ENCODE measurements at regions not wholly inside any gene's neighbourhood (a gene's known extent, or its start where the extent isn't known, plus 50 kb on each side); places are given as distances from the start of the nearest gene placed in this dataset.
"Not testable (repeated sequence)": the region's sequence is repeated elsewhere in the genome, so short reads cannot be mapped to it uniquely, and the experiment has no call there.

DNA sequence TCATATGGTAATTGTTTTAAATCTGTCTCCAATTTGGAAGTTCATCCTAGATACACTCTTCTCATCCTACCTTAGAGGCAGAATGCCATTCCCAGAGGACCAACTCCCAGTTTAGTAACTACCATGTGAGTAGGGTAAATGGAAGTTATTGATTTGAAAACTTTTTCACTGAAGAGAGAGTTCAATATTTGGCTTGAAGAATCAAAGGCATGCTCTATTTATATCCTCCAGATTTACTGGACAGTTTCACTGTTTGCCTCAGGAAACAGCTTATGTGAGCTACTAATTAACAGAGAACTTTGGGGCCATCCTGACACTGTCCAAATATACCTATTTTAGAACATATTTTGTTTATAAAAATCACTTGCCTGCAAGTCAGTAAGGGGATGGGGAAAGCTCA is 607.2 kb upstream of the GYPC start:
- H3K4me2 ChIP-seq (ENCODE audit: low read depth, low read length): no peak overlapping the region
- H3F3A ChIP-seq (ENCODE audit: insufficient read depth, low read length): no peaks in the 10 kb centered on the region
- H3K27ac ChIP-seq (ENCODE audit: low read length): no peak overlapping the region
- no peak for DNase-seq
- no peak overlapping the region for H3K9ac ChIP-seq (ENCODE audit: low read length)
- H3K9me3 ChIP-seq (replicated peaks; ENCODE audit: insufficient read depth, low read length): no peaks in the 10 kb centered on the region
- H3K4me1 ChIP-seq (ENCODE audit: low read length): no peaks in the 10 kb centered on the region
- no peaks in the 10 kb centered on the region for H3K36me3 ChIP-seq (replicated peaks; ENCODE audit: insufficient read depth, low read length)
- H4K20me1 ChIP-seq (ENCODE audit: insufficient read depth, low read length): no peaks in the 10 kb centered on the region
- H3K79me2 ChIP-seq (ENCODE audit: low read length): no peaks in the 10 kb centered on the region
- no peaks in the 10 kb centered on the region for H3K27me3 ChIP-seq (replicated peaks; ENCODE audit: insufficient read depth, low read length)
- TF ChIP-seq EZH2phosphoT487 (IDR thresholded peaks at IDR 0.05; ENCODE audit: low read length) (no peak), EZH2 (optimal IDR thresholded peaks at IDR 0.05; ENCODE audit: low read depth, low read length) (no peak)
- TF ChIP-seq, protein P1, sequence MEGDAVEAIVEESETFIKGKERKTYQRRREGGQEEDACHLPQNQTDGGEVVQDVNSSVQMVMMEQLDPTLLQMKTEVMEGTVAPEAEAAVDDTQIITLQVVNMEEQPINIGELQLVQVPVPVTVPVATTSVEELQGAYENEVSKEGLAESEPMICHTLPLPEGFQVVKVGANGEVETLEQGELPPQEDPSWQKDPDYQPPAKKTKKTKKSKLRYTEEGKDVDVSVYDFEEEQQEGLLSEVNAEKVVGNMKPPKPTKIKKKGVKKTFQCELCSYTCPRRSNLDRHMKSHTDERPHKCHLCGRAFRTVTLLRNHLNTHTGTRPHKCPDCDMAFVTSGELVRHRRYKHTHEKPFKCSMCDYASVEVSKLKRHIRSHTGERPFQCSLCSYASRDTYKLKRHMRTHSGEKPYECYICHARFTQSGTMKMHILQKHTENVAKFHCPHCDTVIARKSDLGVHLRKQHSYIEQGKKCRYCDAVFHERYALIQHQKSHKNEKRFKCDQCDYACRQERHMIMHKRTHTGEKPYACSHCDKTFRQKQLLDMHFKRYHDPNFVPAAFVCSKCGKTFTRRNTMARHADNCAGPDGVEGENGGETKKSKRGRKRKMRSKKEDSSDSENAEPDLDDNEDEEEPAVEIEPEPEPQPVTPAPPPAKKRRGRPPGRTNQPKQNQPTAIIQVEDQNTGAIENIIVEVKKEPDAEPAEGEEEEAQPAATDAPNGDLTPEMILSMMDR (IDR thresholded peaks at IDR 0.05; ENCODE audit: low read length): no peak
- no peak overlapping the region for H2AFZ ChIP-seq (ENCODE audit: low read length)
- no peaks in the 10 kb centered on the region for H3K9me2 ChIP-seq (replicated peaks; ENCODE audit: insufficient read depth, low read length)
- no peak overlapping the region for H3K4me3 ChIP-seq (ENCODE audit: low read length)

- Histone ChIP-seq H3K9ac (ENCODE audit: low read length) (no peak overlapping the region), H2AFZ (ENCODE audit: low read length) (no peak overlapping the region), H3K9me2 (replicated peaks; ENCODE audit: insufficient read depth, low read length) (no peaks in the 10 kb centered on the region), H3K4me3 (ENCODE audit: low read length) (no peak overlapping the region), H3K36me3 (replicated peaks; ENCODE audit: insufficient read depth, low read length) (no peaks in the 10 kb centered on the region), H3K27me3 (replicated peaks; ENCODE audit: insufficient read depth, low read length) (no peaks in the 10 kb centered on the region), H3K79me2 (ENCODE audit: low read length) (no peaks in the 10 kb centered on the region), H3K27ac (ENCODE audit: low read length) (no peak overlapping the region), H4K20me1 (ENCODE audit: insufficient read depth, low read length) (no peaks in the 10 kb centered on the region), H3K4me1 (ENCODE audit: low read length) (no peaks in the 10 kb centered on the region), H3K9me3 (replicated peaks; ENCODE audit: insufficient read depth, low read length) (no peaks in the 10 kb centered on the region), H3F3A (ENCODE audit: insufficient read depth, low read length) (no peaks in the 10 kb centered on the region), H3K4me2 (ENCODE audit: low read depth, low read length) (no peak overlapping the region)
- no peak for TF ChIP-seq EZH2 (optimal IDR thresholded peaks at IDR 0.05; ENCODE audit: low read depth, low read length)
- TF ChIP-seq EZH2phosphoT487 (IDR thresholded peaks at IDR 0.05; ENCODE audit: low read length): no peak
- TF ChIP-seq, protein P1 (IDR thresholded peaks at IDR 0.05; ENCODE audit: low read length): no peak
- DNase-seq: no peak
Observed at GRCh38 chr2:126049461-126049860, 606.5 kb upstream of the GYPC start.

GRCh38 chr2:126050991-126051736 is 604.8 kb upstream of the GYPC start:
- H3K27ac ChIP-seq (ENCODE audit: low read length): no peak overlapping the region
- no peak overlapping the region for H3K4me3 ChIP-seq (ENCODE audit: low read length)
- H3K9me3 ChIP-seq (replicated peaks; ENCODE audit: insufficient read depth, low read length): no peaks in the 10 kb centered on the region
- no peak overlapping the region for H2AFZ ChIP-seq (ENCODE audit: low read length)
- H3K9me2 ChIP-seq (replicated peaks; ENCODE audit: insufficient read depth, low read length): no peaks in the 10 kb centered on the region
- no peaks in the 10 kb centered on the region for H4K20me1 ChIP-seq (ENCODE audit: insufficient read depth, low read length)
- no peak for DNase-seq
- no peaks in the 10 kb centered on the region for H3K36me3 ChIP-seq (replicated peaks; ENCODE audit: insufficient read depth, low read length)
- H3F3A ChIP-seq (ENCODE audit: insufficient read depth, low read length): no peaks in the 10 kb centered on the region
- no peak for TF ChIP-seq EZH2phosphoT487 (IDR thresholded peaks at IDR 0.05; ENCODE audit: low read length)
- TF ChIP-seq EZH2 (optimal IDR thresholded peaks at IDR 0.05; ENCODE audit: low read depth, low read length): no peak
- TF ChIP-seq, protein P1 (IDR thresholded peaks at IDR 0.05; ENCODE audit: low read length): no peak
- no peak overlapping the region for H3K9ac ChIP-seq (ENCODE audit: low read length)
- no peaks in the 10 kb centered on the region for H3K27me3 ChIP-seq (replicated peaks; ENCODE audit: insufficient read depth, low read length)
- no peaks in the 10 kb centered on the region for H3K4me1 ChIP-seq (ENCODE audit: low read length)
- H3K79me2 ChIP-seq (ENCODE audit: low read length): no peaks in the 10 kb centered on the region
- no peak overlapping the region for H3K4me2 ChIP-seq (ENCODE audit: low read depth, low read length)

DNA sequence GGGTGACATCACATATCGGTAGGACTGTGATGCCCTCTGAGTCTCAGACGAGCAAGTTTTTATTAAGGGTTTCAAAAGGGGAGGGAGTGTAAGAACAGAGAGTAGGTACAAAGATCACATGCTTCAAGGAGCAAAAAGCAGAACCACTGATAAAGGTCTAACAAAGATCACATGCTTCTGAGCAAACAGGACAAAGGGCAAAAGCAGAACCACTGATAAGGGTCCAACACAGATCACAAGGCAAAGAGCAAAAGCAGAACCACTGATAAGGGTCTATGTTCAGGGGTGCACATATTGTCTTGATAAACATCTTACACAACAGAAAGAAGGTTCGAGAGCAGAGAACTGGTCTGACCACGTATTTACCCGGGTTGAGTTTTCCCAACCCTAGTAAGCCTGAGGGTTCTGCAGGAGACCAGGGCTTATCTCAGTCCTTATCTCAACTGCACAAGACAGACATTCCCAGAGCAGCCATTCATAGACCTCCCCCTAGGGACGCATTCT is 604.2 kb upstream of the GYPC start:
- DNase-seq; H3K79me2 ChIP-seq (ENCODE audit: low read length); H3F3A ChIP-seq (ENCODE audit: insufficient read depth, low read length); H3K27me3 ChIP-seq (replicated peaks; ENCODE audit: insufficient read depth, low read length); H3K4me2 ChIP-seq (ENCODE audit: low read depth, low read length); H3K9me2 ChIP-seq (replicated peaks; ENCODE audit: insufficient read depth, low read length); H2AFZ ChIP-seq (ENCODE audit: low read length); H3K9me3 ChIP-seq (replicated peaks; ENCODE audit: insufficient read depth, low read length); H3K36me3 ChIP-seq (replicated peaks; ENCODE audit: insufficient read depth, low read length); H3K4me1 ChIP-seq (ENCODE audit: low read length); H3K9ac ChIP-seq (ENCODE audit: low read length); H3K27ac ChIP-seq (ENCODE audit: low read length); H3K4me3 ChIP-seq (ENCODE audit: low read length); H4K20me1 ChIP-seq (ENCODE audit: insufficient read depth, low read length): not testable (repeated sequence)
